Prostate gland (tissue), 2 donors: ENCODE measurements at regions not wholly inside any gene's neighbourhood (a gene's known extent, or its start where the extent isn't known, plus 50 kb on each side); places are given as distances from the start of the nearest gene placed in this dataset.

Experiments used
- POLR2AphosphoS5 ChIP-seq: sonication (generic); formaldehyde crosslinking; IDR thresholded peaks from one replicate; pipeline ENCODE4 v1.6.1; 2017; ENCODE audit warnings: antibody characterized with exemption
- TF ChIP-seq, protein P1 (sequence below), 4 experiments: fragments of 200-600 bp in 2 of 4; fragments of 450-650 bp in 2 of 4; sonication (generic) in 2 of 4; IDR thresholded peaks; 1 replicate in 3 of 4; 2 replicates in 1 of 4; pipeline ENCODE4 v1.5.1; 2016 to 2019; ENCODE audit warnings: antibody characterized with exemption in 4 of 4, mild to moderate bottlenecking in 2 of 4, moderate library complexity in 2 of 4

DNA sequence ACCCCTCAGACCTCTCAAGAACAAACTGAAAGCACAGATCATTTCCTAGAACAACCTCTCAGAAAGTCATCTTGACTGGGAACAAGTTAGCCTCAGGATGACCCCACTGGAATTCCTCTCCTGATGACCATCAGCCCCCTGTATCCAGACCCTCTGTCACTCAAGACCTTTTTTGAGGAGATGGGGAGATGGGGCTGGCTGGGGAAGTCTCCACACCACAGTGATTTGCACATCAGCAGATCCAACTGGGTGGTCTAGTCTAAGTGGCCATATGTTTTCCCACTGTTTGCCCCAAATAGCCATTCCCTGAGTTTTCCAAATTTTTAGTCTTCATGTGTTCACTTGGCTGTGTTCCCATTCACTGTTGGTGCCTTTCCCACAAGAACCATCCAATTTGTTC is 452.4 kb upstream of the NPVF start:
- TF ChIP-seq, protein P1, sequence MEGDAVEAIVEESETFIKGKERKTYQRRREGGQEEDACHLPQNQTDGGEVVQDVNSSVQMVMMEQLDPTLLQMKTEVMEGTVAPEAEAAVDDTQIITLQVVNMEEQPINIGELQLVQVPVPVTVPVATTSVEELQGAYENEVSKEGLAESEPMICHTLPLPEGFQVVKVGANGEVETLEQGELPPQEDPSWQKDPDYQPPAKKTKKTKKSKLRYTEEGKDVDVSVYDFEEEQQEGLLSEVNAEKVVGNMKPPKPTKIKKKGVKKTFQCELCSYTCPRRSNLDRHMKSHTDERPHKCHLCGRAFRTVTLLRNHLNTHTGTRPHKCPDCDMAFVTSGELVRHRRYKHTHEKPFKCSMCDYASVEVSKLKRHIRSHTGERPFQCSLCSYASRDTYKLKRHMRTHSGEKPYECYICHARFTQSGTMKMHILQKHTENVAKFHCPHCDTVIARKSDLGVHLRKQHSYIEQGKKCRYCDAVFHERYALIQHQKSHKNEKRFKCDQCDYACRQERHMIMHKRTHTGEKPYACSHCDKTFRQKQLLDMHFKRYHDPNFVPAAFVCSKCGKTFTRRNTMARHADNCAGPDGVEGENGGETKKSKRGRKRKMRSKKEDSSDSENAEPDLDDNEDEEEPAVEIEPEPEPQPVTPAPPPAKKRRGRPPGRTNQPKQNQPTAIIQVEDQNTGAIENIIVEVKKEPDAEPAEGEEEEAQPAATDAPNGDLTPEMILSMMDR (IDR thresholded peaks at IDR 0.05) = no peak
- TF ChIP-seq POLR2AphosphoS5 = no peak
